GM21526 (cell line): ENCODE measurements at regions not wholly inside any gene's neighbourhood (a gene's known extent, or its start where the extent isn't known, plus 50 kb on each side); places are given as distances from the start of the nearest gene placed in this dataset.

Experiments
- ATAC-seq: cut with Tn5 transposase; IDR thresholded peaks from one replicate; pipeline ENCODE4 v1.9.1; 2021; ENCODE audit warnings: moderate library complexity; ENCODE audit not compliant: unreplicated experiment, low FRiP score

GRCh38 chr3:102176333-102177050 is 258.3 kb upstream of the ZPLD1 start:
- no peak for ATAC-seq

- ATAC-seq, result no peak
Measured at GRCh38 chr3:102177075-102177755, 257.6 kb upstream of the ZPLD1 start.

- no peak for ATAC-seq
Measured at GRCh38 chr3:102178817-102179216, 256.0 kb upstream of the ZPLD1 start.

DNA sequence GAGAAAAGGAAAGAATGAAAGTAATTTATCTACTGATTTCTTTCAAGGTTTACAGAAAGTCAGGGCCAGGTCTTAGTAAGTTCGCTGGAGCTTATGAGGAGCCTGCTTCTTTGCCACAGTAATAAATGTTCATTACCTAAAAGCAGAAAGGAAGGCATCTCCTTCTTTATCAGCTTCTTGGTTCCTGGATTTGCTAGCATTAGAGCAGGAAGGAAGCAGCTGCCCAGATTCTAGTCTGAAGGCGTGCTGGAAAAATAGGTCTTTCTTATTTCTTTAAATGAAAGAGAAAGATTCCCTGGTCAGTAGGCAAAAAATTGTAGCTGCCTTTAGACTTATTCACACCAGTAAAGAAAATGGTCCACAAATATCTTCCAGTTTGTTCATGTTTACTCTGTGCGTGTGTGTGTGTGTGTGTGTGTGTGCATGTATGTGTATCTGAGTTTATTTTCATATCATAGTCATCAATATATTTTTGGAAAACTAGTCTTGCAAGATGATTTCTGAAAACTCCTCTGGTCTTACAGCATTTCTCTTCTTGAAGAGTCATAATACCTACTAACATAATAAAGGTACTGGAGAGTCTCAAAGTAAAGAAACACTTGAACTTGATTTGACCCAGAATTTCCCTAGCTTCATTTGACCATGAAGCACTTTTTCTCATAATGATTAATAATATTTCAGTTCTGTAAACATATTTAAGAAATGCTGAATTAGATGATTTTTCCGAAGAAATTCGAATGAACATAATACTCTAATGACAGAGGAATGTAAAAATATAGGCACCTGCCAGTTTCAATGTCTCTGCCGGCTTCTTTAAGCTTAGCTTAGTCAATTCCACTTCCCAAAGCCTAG is 255.3 kb upstream of the ZPLD1 start:
- ATAC-seq, result no peak

GRCh38 chr3:102180280-102180931 is 254.4 kb upstream of the ZPLD1 start:
- no peak for ATAC-seq

DNA sequence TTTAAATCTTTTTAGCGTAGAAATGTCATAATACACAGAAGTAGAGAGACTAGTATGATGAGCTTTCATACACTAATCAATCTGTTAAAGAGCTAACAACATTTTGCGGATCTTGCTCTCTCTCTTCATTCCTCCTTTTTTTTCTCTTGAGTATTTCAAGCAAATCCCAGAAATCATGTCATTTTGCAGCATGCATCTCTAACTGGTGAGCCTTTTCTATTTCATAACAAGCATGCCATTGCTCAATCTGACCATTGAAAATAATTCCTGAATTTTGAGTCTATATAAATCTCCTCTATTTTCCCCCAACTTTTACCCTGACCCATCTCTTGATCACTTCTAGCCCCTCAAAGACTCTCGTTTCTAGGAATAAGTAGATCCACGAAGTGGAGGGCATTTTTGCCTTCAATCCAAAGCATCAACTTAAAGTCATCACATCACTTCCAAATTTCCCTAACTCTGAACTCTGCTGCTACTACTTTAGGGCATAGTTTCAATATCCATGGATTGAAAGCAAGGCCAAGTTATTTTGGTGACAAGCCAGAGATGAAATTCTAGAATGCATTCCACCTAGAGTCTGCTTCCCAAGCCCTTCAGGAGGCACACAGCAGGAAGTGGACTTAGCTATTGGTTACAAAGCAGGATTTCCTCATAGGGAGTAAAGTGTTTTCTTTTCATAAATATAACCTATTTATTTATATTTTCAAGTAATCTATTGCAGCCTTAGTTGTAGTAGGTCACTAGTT is 253.5 kb upstream of the ZPLD1 start:
- no peak for ATAC-seq

DNA sequence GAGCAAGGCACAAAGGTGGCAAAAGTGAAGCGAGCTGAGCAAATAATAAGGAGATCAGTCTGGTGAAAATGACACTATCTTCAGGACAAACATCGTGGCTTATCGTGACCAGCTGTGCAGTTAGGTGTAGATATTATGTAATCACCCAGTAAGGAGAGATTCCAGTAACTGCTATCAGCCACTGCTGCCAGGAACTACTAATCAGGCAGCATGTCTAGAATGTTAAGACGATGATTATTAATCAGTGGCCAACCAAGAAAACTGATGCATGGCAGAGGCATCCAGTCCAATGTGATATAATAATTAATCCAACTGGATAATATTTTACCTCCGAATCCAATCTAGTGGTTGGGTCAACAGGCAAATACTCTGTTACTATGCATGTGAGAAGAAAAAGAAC is 252.7 kb upstream of the ZPLD1 start:
- ATAC-seq, result no peak

GRCh38 chr3:102183186-102183585 is 251.6 kb upstream of the ZPLD1 start:
- ATAC-seq, result no peak

DNA sequence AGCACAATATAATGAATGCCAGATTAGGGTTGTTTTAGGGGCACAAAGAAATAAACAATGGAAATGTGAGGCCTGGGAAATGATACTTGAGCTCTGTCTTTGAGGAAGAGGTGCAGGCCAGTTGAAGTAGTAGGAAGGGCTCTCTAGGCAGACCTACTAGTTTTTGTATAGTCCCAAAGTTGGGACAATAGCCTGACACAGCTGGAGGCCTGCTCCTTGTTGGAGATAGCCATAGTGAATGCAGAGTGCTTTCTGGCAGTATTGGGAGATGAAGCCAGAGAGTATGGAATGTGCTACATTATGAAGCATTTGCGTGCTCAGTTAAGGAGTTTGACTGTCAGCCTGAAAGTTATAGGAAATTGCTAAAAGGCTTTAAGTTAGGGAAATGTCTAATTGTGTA is 251.2 kb upstream of the ZPLD1 start:
- ATAC-seq, result no peak

DNA sequence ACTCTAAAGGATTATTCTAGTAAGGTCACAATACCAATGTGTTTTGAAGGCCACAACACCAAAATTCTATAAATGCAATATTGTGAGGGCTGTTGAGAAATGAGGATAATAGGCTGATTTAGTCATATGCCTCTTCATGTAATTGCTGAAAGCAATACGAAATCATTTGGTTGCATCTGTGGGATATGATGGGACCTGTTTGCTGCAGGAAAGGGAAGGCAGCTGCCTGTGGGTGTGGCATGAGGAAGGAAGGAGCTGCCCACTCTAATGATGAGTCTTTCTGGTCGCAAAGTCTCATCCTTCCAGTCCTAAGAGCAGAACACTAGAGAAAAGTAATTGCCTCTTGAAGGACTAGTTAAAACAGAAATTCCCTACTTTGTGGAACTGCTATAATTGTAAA is 245.3 kb upstream of the ZPLD1 start:
- ATAC-seq, result no peak

DNA sequence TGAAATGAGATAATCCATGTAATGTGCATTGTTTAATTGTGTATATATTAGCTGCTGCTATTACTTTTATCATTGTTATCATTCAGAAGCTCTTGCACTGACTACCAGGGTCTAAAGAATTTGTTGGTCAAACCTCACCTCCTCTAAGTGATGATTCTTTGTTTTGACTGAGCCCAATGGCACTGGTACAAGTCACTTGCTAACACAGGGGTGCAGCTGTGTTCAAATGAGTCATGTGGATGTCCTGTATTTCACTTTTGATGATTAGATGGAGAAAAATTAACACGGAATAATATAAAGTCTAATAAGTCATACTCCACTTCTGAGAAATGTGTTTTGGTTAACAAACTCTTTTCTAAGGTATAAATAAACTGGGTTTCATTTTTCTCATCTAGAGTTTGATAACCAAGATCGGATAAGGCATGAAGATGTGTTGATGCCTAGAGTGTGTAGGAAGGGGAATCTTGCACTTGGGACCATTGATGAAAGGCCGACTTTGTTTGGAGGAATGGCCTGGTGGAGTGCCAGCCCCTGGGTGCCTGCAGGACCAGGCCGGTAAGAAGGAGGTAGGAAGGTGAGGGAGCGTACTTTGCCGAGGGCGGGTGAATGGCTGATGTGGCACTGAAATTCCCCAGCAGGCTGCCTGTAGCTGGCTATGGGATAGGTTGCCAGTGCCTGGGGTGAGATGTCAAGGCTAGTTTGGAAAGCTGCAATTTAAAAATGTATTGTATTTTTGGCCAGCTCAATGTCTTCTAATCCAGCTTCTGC is 244.7 kb upstream of the ZPLD1 start:
- no peak for ATAC-seq

DNA sequence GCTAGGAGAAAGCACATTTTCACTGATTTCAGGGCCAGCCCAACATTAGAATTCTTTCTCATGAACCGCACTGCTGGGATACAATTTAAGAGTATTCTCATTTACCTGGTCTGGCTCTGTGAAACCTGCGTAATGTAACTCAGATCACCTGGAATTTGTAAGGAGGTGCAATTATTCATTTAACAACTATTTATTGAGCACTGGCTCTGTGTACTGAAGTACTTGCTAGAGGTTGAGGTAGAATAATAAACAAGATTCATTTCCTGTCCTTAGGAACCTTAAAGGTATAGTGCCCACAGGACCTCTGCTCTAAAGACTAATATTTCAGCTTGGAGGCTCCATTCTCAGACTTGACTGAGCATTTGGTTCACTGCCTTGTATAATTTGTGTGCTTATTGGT is 242.2 kb upstream of the ZPLD1 start:
- ATAC-seq, result no peak

DNA sequence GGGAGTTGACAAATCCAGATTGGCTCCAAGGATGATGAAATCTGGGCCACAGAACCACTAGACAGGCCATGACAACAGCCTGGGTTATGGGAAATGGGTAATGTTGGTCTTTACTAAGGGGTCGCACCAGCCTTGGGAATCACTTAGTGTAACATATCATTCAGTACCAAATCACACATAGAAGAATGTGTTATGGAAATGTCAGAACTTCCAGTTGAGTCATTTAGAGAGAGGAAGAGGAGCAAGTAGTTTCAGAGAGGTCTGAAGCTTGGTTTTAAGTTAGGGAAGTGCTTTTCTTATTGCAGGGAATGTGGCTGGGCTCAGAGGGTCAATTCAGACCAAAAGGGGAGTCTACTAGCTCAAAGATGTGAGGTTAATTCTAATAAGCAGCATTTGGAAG is 241.6 kb upstream of the ZPLD1 start:
- no peak for ATAC-seq

DNA sequence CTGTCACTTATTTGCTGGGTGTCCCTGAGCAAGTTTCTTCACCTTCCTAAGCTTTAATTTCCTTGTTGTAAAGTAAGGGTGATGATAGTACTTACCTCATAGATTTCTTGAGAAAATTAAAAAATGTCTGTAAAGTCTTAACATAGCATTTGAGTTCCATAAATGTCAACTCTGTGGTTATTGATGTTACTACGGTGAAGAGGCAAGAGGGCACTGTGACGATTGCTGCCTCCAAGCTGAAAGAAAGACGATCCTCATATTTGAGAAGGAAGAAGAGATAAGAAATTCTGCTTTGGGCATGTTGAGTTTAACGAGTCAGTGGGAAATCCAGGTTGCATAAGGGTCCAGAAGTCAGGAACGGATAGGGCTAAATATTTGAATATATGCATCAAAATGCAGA is 240.8 kb upstream of the ZPLD1 start:
- no peak for ATAC-seq

DNA sequence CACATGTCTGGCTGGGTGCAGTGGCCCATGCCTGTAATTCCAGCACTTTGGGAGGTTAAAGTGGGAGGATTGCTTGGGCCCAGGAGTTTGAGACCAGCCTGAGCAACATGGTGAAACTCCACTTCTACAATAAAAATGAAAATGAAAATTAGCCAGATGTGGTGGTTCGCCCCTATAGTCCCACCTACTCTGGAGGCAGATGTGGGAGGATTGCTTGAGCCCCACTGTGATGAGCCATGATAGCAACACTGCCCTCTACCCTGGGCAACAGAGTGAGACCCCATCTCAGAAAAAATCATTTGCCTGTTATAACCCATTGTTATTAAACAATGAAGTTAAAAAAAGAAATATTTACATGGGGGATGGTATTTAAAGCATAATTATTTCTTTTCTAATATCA is 240.1 kb upstream of the ZPLD1 start:
- ATAC-seq, result no peak

DNA sequence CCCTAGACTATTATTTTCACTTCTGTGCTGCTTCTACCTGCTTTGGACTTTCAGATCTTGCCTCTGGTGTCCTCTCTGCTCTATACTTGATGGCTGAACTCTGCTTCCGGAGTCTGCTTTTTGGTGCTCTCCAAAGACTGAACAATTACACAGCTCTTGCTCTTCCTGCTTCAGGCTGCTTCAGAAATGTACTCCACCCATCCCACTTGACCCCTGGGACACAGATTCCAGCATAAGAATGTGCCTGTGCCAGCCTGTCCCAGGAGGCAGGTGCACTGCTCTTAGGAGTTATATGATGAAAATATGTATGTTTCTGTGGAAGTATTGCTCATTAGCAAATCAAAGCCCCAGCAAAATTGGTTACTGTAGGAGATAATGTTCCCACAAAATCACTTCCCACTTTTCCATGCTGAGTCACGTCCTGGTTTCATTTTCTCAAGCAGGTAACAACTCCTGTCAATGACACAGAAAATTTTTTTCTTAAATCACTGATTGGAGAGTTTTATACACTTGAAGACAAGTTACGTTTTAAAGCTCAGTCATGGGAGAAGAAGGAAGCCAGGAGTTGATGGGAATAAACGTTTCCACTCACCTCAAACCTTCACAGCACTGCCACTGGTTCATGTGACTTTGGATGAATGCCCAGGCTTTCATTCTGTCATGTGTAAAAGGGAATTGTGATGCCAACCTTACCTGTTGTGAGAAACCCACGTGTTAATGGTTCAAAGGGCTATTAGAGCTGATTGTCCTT is 239.4 kb upstream of the ZPLD1 start:
- ATAC-seq, result no peak

- no peak for ATAC-seq
Measured at GRCh38 chr3:102200126-102200525, 234.7 kb upstream of the ZPLD1 start.

DNA sequence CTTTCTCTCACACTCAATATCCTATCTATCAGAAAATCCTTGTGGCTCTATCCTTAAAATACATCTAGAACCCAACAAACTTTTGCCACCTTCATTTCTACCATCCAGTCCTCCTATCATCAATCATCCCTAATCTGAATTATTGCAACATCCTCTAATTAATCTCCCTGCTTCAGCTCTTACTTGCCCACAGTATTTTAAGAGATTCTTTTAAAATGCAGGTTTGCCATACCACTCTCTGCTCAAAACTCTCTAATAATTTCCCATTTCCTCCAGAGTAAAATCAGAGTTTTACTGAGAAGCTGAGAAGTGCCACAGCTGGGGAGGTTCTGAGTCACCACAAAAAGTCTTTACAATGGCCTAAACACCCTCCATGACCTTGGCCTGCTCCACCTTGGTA is 234.3 kb upstream of the ZPLD1 start:
- ATAC-seq, result no peak

GRCh38 chr3:102205647-102206046 is 229.2 kb upstream of the ZPLD1 start:
- ATAC-seq, result no peak
